ENCODE measurements at regions not wholly inside any gene's neighbourhood (a gene's known extent, or its start where the extent isn't known, plus 50 kb on each side); places are given as distances from the start of the nearest gene placed in this dataset.

DNA sequence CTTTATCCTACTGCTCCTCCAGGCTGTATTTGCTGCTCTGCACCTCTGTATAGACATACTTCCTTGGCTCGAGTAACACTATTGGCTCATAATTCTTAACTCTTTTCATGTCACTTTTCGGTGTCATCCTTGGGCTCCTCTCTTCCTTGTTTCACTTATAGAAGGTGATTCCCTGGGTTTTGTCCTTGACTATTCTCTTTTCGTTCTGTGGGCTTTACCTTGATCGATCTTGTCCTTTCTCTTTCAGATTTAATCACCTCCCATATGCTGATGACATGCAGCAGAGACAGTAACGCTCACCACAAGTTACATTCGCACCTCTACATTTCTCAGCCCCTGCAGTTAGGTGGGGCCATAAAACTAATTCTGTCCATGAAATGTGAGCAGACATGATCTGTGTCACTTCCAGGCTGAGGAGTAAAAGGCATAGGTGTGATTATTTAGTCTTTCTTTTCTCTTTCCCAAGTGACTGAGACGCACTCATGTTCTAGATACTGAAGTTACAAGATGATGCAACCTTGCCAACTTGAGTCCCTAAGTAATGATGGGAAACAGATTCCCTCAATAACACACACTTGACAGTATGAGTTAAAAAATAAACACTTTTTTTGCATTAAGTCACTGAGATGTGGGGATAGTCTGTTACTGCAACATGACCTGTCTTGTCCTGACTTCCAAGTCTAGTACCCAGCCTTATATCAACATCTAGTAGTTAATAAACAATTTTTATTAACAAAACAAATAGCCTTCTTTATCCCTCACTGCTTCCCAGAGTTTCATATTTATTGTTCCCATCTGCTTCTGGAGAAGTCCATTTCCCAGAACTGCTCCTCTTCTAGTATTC, 49.9 kb upstream of the HAO2 start:
- Histone ChIP-seq H3K9me3 (no peaks in the 10 kb centered on the region), H3K27me3 (no peaks in the 10 kb centered on the region), H3K27ac (peak overlapping the region in 1 of 4 donors; percentile 16), H3K4me3 (no peak overlapping the region), H3K4me1 (peaks cover 0 to 40% (median 20%) of the 10 kb centered on the region in 4 donors), H3K36me3 (no peaks in the 10 kb centered on the region)
- no peak for DNase-seq
- TF ChIP-seq, protein P1, sequence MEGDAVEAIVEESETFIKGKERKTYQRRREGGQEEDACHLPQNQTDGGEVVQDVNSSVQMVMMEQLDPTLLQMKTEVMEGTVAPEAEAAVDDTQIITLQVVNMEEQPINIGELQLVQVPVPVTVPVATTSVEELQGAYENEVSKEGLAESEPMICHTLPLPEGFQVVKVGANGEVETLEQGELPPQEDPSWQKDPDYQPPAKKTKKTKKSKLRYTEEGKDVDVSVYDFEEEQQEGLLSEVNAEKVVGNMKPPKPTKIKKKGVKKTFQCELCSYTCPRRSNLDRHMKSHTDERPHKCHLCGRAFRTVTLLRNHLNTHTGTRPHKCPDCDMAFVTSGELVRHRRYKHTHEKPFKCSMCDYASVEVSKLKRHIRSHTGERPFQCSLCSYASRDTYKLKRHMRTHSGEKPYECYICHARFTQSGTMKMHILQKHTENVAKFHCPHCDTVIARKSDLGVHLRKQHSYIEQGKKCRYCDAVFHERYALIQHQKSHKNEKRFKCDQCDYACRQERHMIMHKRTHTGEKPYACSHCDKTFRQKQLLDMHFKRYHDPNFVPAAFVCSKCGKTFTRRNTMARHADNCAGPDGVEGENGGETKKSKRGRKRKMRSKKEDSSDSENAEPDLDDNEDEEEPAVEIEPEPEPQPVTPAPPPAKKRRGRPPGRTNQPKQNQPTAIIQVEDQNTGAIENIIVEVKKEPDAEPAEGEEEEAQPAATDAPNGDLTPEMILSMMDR (IDR thresholded peaks at IDR 0.05): no peak
- TF ChIP-seq POLR2AphosphoS5 (IDR thresholded peaks at IDR 0.05) (no peak), POLR2A (IDR thresholded peaks at IDR 0.05) (no peak), EP300 (IDR thresholded peaks at IDR 0.05) (no peak)
- WGBS, 2 donors: 79 to 81% methylated on average over 7 of the region's 7 CpGs
- intact Hi-C loops (cut with DNase I): no loop called here
